ENCODE measurements at regions not wholly inside any gene's neighbourhood (a gene's known extent, or its start where the extent isn't known, plus 50 kb on each side); places are given as distances from the start of the nearest gene placed in this dataset.

DNA sequence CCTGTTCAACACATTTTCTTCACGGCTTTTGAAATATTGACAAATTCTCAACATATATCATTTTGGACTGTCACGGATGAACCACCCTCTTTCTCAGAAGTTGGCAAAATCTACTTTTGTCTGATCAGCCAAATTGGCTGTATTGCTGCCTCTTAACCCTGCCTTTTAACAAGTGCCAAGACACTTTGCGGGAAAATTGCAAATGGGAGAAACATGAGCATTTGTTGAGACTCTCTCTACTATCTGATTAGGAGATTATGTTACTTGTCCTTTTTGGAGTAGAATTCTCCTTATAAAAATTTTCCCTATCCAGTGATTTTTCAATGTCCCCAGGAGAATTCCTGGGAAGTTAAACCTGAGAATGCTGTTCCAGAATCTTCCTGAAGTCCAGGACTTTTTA is 256.2 kb upstream of the ZSWIM2 start:
- Histone ChIP-seq H3K27ac (ENCODE audit: low read depth in 1 of 2, low read length in 2 of 2) (no peak overlapping the region), H3K79me2 (ENCODE audit: insufficient read depth, low read length) (no peaks in the 10 kb centered on the region), H3K4me1 (ENCODE audit: control insufficient read depth in 1 of 2, insufficient read depth in 2 of 2, low read length in 2 of 2) (no peaks in the 10 kb centered on the region), H4K20me1 (ENCODE audit: insufficient read depth, low read length) (no peaks in the 10 kb centered on the region), H3K9me3 (replicated peaks in 1 of 2; ENCODE audit: control insufficient read depth in 1 of 2, insufficient read depth in 1 of 2, low read length in 2 of 2) (peaks cover 0 to 4% of the 10 kb centered on the region in 2 donors), H3K4me2 (replicated peaks; ENCODE audit: extremely low read depth, low read length, poor library complexity, severe bottlenecking) (no peak overlapping the region), H3K27me3 (ENCODE audit: control insufficient read depth in 2 of 2, insufficient read depth in 2 of 2, low read length in 2 of 2) (no peaks in the 10 kb centered on the region), H2AFZ (ENCODE audit: insufficient read depth, low read depth, low read length, poor library complexity, severe bottlenecking) (no peak overlapping the region), H3K9ac (ENCODE audit: insufficient read depth, low read length, poor library complexity, severe bottlenecking) (no peak overlapping the region), H3K4me3 (replicated peaks in 1 of 3; ENCODE audit: low read depth in 2 of 3, low read length in 3 of 3) (no peak overlapping the region), H3K36me3 (replicated peaks in 1 of 2; ENCODE audit: control insufficient read depth in 1 of 2, insufficient read depth in 2 of 2, low read length in 2 of 2) (no peaks in the 10 kb centered on the region)
- intact Hi-C loops (cut with micrococcal nuclease): no loop called here
- H3K4me3 Mint-ChIP-seq: no peak overlapping the region
- no peaks in the 10 kb centered on the region for H3K4me1 Mint-ChIP-seq
- TF ChIP-seq, protein P1, sequence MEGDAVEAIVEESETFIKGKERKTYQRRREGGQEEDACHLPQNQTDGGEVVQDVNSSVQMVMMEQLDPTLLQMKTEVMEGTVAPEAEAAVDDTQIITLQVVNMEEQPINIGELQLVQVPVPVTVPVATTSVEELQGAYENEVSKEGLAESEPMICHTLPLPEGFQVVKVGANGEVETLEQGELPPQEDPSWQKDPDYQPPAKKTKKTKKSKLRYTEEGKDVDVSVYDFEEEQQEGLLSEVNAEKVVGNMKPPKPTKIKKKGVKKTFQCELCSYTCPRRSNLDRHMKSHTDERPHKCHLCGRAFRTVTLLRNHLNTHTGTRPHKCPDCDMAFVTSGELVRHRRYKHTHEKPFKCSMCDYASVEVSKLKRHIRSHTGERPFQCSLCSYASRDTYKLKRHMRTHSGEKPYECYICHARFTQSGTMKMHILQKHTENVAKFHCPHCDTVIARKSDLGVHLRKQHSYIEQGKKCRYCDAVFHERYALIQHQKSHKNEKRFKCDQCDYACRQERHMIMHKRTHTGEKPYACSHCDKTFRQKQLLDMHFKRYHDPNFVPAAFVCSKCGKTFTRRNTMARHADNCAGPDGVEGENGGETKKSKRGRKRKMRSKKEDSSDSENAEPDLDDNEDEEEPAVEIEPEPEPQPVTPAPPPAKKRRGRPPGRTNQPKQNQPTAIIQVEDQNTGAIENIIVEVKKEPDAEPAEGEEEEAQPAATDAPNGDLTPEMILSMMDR (IDR thresholded peaks at IDR 0.05): no peak
- WGBS (ENCODE audit: insufficient coverage): 100% methylated on average over 1 of the region's 3 CpGs
- DNase-seq: no peak
- H3K9me3 Mint-ChIP-seq: peaks cover 0 to 8% (median 1%) of the 10 kb centered on the region in 7 donors
- no peaks in the 10 kb centered on the region for H3K36me3 Mint-ChIP-seq
- H3K27ac Mint-ChIP-seq: no peak overlapping the region
- H3K27me3 Mint-ChIP-seq (ENCODE audit: low read depth in 3 of 3): no peaks in the 10 kb centered on the region

DNA sequence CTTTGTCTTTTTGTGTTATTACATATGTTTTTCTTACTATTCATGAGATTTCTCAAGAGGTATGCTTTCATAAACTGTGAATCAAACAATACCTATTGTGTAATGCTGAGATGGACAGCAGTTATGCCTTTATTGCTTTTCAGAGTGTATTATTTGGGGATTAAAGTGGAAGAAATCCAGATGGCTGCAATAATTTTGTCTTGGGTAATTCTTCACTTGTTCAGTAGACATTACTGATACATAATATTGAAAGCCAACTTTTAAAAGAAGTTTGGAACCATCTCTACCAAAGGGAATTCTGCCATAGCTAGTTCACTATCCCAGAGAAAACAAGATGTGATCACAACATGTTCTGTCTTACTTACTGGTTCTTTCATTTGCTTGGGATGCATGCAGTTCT is 253.4 kb upstream of the ZSWIM2 start:
- H3K36me3 Mint-ChIP-seq: no peaks in the 10 kb centered on the region
- Histone ChIP-seq H3K4me3 (replicated peaks in 1 of 3; ENCODE audit: low read depth in 2 of 3, low read length in 3 of 3) (no peak overlapping the region), H3K79me2 (ENCODE audit: insufficient read depth, low read length) (no peaks in the 10 kb centered on the region), H4K20me1 (ENCODE audit: insufficient read depth, low read length) (no peaks in the 10 kb centered on the region), H3K4me2 (replicated peaks; ENCODE audit: extremely low read depth, low read length, poor library complexity, severe bottlenecking) (no peak overlapping the region), H2AFZ (ENCODE audit: insufficient read depth, low read depth, low read length, poor library complexity, severe bottlenecking) (no peak overlapping the region), H3K9ac (ENCODE audit: insufficient read depth, low read length, poor library complexity, severe bottlenecking) (no peak overlapping the region), H3K36me3 (replicated peaks in 1 of 2; ENCODE audit: control insufficient read depth in 1 of 2, insufficient read depth in 2 of 2, low read length in 2 of 2) (no peaks in the 10 kb centered on the region), H3K9me3 (replicated peaks in 1 of 2; ENCODE audit: control insufficient read depth in 1 of 2, insufficient read depth in 1 of 2, low read length in 2 of 2) (peaks cover 0 to 4% of the 10 kb centered on the region in 2 donors), H3K4me1 (ENCODE audit: control insufficient read depth in 1 of 2, insufficient read depth in 2 of 2, low read length in 2 of 2) (no peaks in the 10 kb centered on the region), H3K27me3 (ENCODE audit: control insufficient read depth in 2 of 2, insufficient read depth in 2 of 2, low read length in 2 of 2) (no peaks in the 10 kb centered on the region), H3K27ac (ENCODE audit: low read depth in 1 of 2, low read length in 2 of 2) (no peak overlapping the region)
- no peaks in the 10 kb centered on the region for H3K4me1 Mint-ChIP-seq
- no peak overlapping the region for H3K4me3 Mint-ChIP-seq
- no peak for DNase-seq
- peaks cover 0 to 4% (median 2%) of the 10 kb centered on the region in 7 donors for H3K9me3 Mint-ChIP-seq
- no peak overlapping the region for H3K27ac Mint-ChIP-seq
- no peaks in the 10 kb centered on the region for H3K27me3 Mint-ChIP-seq (ENCODE audit: low read depth in 3 of 3)
- TF ChIP-seq, protein P1 (IDR thresholded peaks at IDR 0.05): no peak
- intact Hi-C loops (cut with micrococcal nuclease): no loop called here
